Activated T-cell treated with anti-CD3 and anti-CD28 coated beads, Interleukin-2, amount 50 U/mL, for 72 hours (primary cell): ENCODE measurements at regions not wholly inside any gene's neighbourhood (a gene's known extent, or its start where the extent isn't known, plus 50 kb on each side); places are given as distances from the start of the nearest gene placed in this dataset.

Source experiments
- ATAC-seq, 2 donors: fragments of 150-1000 bp; cut with Tn5 transposase; replicated peaks in 1 of 2; 2 replicates each; pipeline ENCODE4 v1.10.0; 2021; ENCODE audit warnings: moderate library complexity in 2 of 2, mild to moderate bottlenecking in 1 of 2
- DNase-seq, 2 donors: peaks; one replicate each; pipeline ENCODE4 v3.0.0; 2021 to 2022; ENCODE audit warnings: mixed read lengths in 1 of 2
- H3K27ac Mint-ChIP-seq: one replicate; pipeline ENCODE4 v1.8.0; 2022; ENCODE audit warnings: mild to moderate bottlenecking, moderate library complexity, mixed read lengths
- H3K27me3 Mint-ChIP-seq: one replicate; pipeline ENCODE4 v1.8.0; 2022; ENCODE audit warnings: low read depth, mixed read lengths
- H3K36me3 Mint-ChIP-seq, 2 donors: one replicate each; pipeline ENCODE4 v1.8.0; 2022; ENCODE audit warnings: mixed read lengths in 2 of 2, mild to moderate bottlenecking in 1 of 2; ENCODE audit not compliant: insufficient read depth in 2 of 2
- H3K4me1 Mint-ChIP-seq: one replicate; pipeline ENCODE4 v1.8.0; 2022; ENCODE audit warnings: low read depth, mixed read lengths
- H3K4me3 Mint-ChIP-seq, 2 donors: one replicate each; pipeline ENCODE4 v1.8.0; 2022; ENCODE audit warnings: mild to moderate bottlenecking in 2 of 2, mixed read lengths in 2 of 2, moderate library complexity in 2 of 2
- H3K9me3 Mint-ChIP-seq, 2 donors: one replicate each; pipeline ENCODE4 v1.8.0; 2022; ENCODE audit warnings: mixed read lengths in 2 of 2

GRCh38 chr10:21082206-21082605 lies 185.1 kb upstream of the NEBL start:
- H3K36me3 Mint-ChIP-seq: no peaks in the 10 kb centered on the region
- H3K27ac Mint-ChIP-seq: no peak overlapping the region
- no peaks in the 10 kb centered on the region for H3K9me3 Mint-ChIP-seq
- H3K4me3 Mint-ChIP-seq: no peak overlapping the region
- no peaks in the 10 kb centered on the region for H3K4me1 Mint-ChIP-seq
- ATAC-seq (no peak), DNase-seq (no peak)
- peaks cover 5% of the 10 kb centered on the region for H3K27me3 Mint-ChIP-seq

- Mint-ChIP-seq H3K27me3 (peaks cover 5% of the 10 kb centered on the region), H3K36me3 (no peaks in the 10 kb centered on the region), H3K27ac (no peak overlapping the region), H3K9me3 (no peaks in the 10 kb centered on the region), H3K4me3 (no peak overlapping the region), H3K4me1 (no peaks in the 10 kb centered on the region)
- ATAC-seq (no peak), DNase-seq (no peak)
Measured at GRCh38 chr10:21080261-21080660, 183.2 kb upstream of the NEBL start.

GRCh38 chr10:21079330-21079658 lies 182.2 kb upstream of the NEBL start:
- DNase-seq (no peak), ATAC-seq (no peak)
- Mint-ChIP-seq H3K4me1 (no peaks in the 10 kb centered on the region), H3K9me3 (no peaks in the 10 kb centered on the region), H3K27ac (no peak overlapping the region), H3K27me3 (peaks cover 5% of the 10 kb centered on the region), H3K4me3 (no peak overlapping the region), H3K36me3 (no peaks in the 10 kb centered on the region)

GRCh38 chr10:21078410-21079329 lies 181.6 kb upstream of the NEBL start:
- DNase-seq (peak; percentile 13 to 30), ATAC-seq (no peak)
- Mint-ChIP-seq H3K9me3 (no peaks in the 10 kb centered on the region), H3K27me3 (peaks cover 5% of the 10 kb centered on the region), H3K36me3 (no peaks in the 10 kb centered on the region), H3K4me3 (no peak overlapping the region), H3K27ac (no peak overlapping the region), H3K4me1 (no peaks in the 10 kb centered on the region)

GRCh38 chr10:21077681-21078080 lies 180.6 kb upstream of the NEBL start:
- DNase-seq (no peak), ATAC-seq (no peak)
- no peak overlapping the region for H3K27ac Mint-ChIP-seq
- no peaks in the 10 kb centered on the region for H3K36me3 Mint-ChIP-seq
- no peaks in the 10 kb centered on the region for H3K4me1 Mint-ChIP-seq
- peaks cover 5% of the 10 kb centered on the region for H3K27me3 Mint-ChIP-seq
- no peak overlapping the region for H3K4me3 Mint-ChIP-seq
- H3K9me3 Mint-ChIP-seq: no peaks in the 10 kb centered on the region

GRCh38 chr10:21076381-21076780 lies 179.3 kb upstream of the NEBL start:
- H3K4me3 Mint-ChIP-seq: no peak overlapping the region
- DNase-seq: no peak
- H3K27me3 Mint-ChIP-seq: peaks cover 5% of the 10 kb centered on the region
- no peaks in the 10 kb centered on the region for H3K36me3 Mint-ChIP-seq
- ATAC-seq: no peak
- no peaks in the 10 kb centered on the region for H3K9me3 Mint-ChIP-seq
- H3K4me1 Mint-ChIP-seq: no peaks in the 10 kb centered on the region
- no peak overlapping the region for H3K27ac Mint-ChIP-seq

- no peak for ATAC-seq
- no peak for DNase-seq
- Mint-ChIP-seq H3K9me3 (no peaks in the 10 kb centered on the region), H3K27me3 (peaks cover 5% of the 10 kb centered on the region), H3K4me3 (no peak overlapping the region), H3K27ac (no peak overlapping the region), H3K36me3 (no peaks in the 10 kb centered on the region), H3K4me1 (no peaks in the 10 kb centered on the region)
Measured at GRCh38 chr10:21075880-21076279, 178.8 kb upstream of the NEBL start.

GRCh38 chr10:21071001-21071673 lies 174.0 kb upstream of the NEBL start:
- Mint-ChIP-seq H3K4me1 (no peaks in the 10 kb centered on the region), H3K4me3 (no peak overlapping the region)

GRCh38 chr10:21069929-21070700 lies 173.0 kb upstream of the NEBL start:
- H3K4me1 Mint-ChIP-seq: no peaks in the 10 kb centered on the region
- ATAC-seq: no peak
- DNase-seq: no peak
- no peak overlapping the region for H3K27ac Mint-ChIP-seq
- H3K27me3 Mint-ChIP-seq: peaks cover 7% of the 10 kb centered on the region
- no peaks in the 10 kb centered on the region for H3K9me3 Mint-ChIP-seq
- H3K36me3 Mint-ChIP-seq: no peaks in the 10 kb centered on the region
- no peak overlapping the region for H3K4me3 Mint-ChIP-seq

More at GRCh38 chr10:21071001-21071673, 174.0 kb upstream of the NEBL start:
- H3K27ac Mint-ChIP-seq: no peak overlapping the region
- H3K36me3 Mint-ChIP-seq: no peaks in the 10 kb centered on the region
- ATAC-seq: no peak
- no peaks in the 10 kb centered on the region for H3K9me3 Mint-ChIP-seq
- H3K27me3 Mint-ChIP-seq: peaks cover 7% of the 10 kb centered on the region
- DNase-seq: no peak

- Mint-ChIP-seq H3K9me3 (no peaks in the 10 kb centered on the region), H3K27me3 (peaks cover 7% of the 10 kb centered on the region), H3K36me3 (no peaks in the 10 kb centered on the region), H3K4me1 (no peaks in the 10 kb centered on the region), H3K4me3 (no peak overlapping the region), H3K27ac (no peak overlapping the region)
- DNase-seq (no peak), ATAC-seq (no peak)
Measured at GRCh38 chr10:21069278-21069677, 172.2 kb upstream of the NEBL start.

GRCh38 chr10:21068026-21068656 lies 171.0 kb upstream of the NEBL start:
- H3K4me3 Mint-ChIP-seq: no peak overlapping the region
- no peak overlapping the region for H3K27ac Mint-ChIP-seq
- ATAC-seq: no peak
- no peaks in the 10 kb centered on the region for H3K9me3 Mint-ChIP-seq
- H3K36me3 Mint-ChIP-seq: no peaks in the 10 kb centered on the region
- H3K4me1 Mint-ChIP-seq: no peaks in the 10 kb centered on the region
- no peak for DNase-seq
- peaks cover 7% of the 10 kb centered on the region for H3K27me3 Mint-ChIP-seq

- peaks cover 7% of the 10 kb centered on the region for H3K27me3 Mint-ChIP-seq
- H3K9me3 Mint-ChIP-seq: peaks cover under 1 to 2% of the 10 kb centered on the region in 2 donors
- no peak overlapping the region for H3K4me3 Mint-ChIP-seq
- peaks cover 0 to 2% of the 10 kb centered on the region in 2 donors for H3K36me3 Mint-ChIP-seq
- H3K4me1 Mint-ChIP-seq: no peaks in the 10 kb centered on the region
- no peak overlapping the region for H3K27ac Mint-ChIP-seq
- ATAC-seq (no peak), DNase-seq (no peak)
Measured at GRCh38 chr10:21065621-21066248, 168.6 kb upstream of the NEBL start.
